Central memory CD8-positive, alpha-beta T cell (primary cell): ENCODE measurements at regions not wholly inside any gene's neighbourhood (a gene's known extent, or its start where the extent isn't known, plus 50 kb on each side); places are given as distances from the start of the nearest gene placed in this dataset.

Experiments
- ATAC-seq: fragments of 150-1000 bp; cut with Tn5 transposase; replicated peaks from 2 replicates; pipeline ENCODE4 v1.10.0; 2022; ENCODE audit warnings: mild to moderate bottlenecking, moderate FRiP score, moderate number of reproducible peaks; ENCODE audit not compliant: poor library complexity, severe bottlenecking; ENCODE audit errors: extremely low read depth
- DNase-seq, 2 donors: peaks; one replicate each; pipeline ENCODE4 v3.0.0; 2021; ENCODE audit warnings: low spot score in 2 of 2
- H3K27ac Mint-ChIP-seq: one replicate; pipeline ENCODE4 v1.8.0; 2022; ENCODE audit warnings: low read depth, mild to moderate bottlenecking, moderate library complexity, mixed read lengths
- H3K27me3 Mint-ChIP-seq: one replicate; pipeline ENCODE4 v1.8.0; 2022; ENCODE audit warnings: mixed read lengths
- H3K36me3 Mint-ChIP-seq: one replicate; pipeline ENCODE4 v1.8.0; 2022; ENCODE audit warnings: mild to moderate bottlenecking, moderate library complexity, mixed read lengths; ENCODE audit not compliant: insufficient read depth
- H3K4me1 Mint-ChIP-seq: one replicate; pipeline ENCODE4 v1.8.0; 2022; ENCODE audit warnings: mixed read lengths
- H3K4me3 Mint-ChIP-seq: one replicate; pipeline ENCODE4 v1.8.0; 2022; ENCODE audit warnings: mild to moderate bottlenecking, moderate library complexity, mixed read lengths
- H3K9me3 Mint-ChIP-seq: one replicate; pipeline ENCODE4 v1.8.0; 2022; ENCODE audit warnings: mixed read lengths

DNA sequence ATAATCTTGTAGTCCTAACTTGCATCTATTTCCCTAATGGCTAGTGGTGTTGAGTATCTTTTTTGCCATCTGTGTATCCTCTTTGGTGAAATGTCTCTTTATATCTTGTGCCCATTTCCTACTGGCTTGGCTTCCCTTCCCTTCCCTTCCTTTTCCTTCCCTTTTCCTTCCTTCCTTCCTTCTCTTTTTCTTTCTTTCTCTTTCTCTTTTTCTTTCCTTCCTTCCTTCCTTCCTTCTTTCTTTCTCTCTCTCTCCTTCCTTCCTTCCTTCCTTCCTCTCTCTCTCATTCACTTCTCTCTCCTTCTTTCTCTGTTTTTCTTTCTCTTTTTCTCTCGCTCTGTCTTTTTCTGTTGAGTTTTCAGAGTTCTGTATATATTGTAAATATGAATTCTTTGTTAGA, 61.5 kb upstream of the SLC4A4 start:
- Mint-ChIP-seq H3K27me3 (no peaks in the 10 kb centered on the region), H3K9me3 (no peaks in the 10 kb centered on the region), H3K4me1 (peaks cover 24% of the 10 kb centered on the region), H3K4me3 (no peak overlapping the region), H3K27ac (no peak overlapping the region), H3K36me3 (no peaks in the 10 kb centered on the region)
- DNase-seq (no peak), ATAC-seq (no peak)

DNA sequence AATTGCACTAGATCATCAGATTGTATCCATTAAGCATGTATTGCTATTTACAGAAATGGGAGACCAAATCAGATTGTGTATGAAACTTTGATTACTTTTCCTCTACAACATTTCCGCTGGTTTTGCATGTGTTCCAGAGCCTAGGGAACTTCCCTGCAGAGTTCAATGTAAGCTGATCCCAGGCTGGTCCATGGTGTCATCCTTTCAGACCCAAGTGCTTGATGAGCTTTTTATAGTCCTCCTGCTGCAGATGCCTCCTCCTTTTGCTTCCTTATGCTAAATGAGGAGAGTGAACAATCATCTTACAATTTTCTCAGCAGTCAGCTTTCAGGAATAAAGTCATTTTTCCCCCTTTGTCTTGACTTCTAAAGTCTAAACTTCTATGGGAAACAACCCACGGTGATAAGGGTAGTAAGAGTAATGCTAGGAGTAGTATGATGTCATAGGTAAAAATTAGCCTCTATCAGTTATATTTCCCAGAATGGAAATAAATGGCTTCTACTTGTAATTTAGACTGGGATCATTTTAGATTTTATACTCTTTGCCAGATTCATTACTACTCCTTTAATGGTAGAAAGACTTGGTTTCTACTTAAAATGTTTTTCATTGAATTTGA, 55.1 kb upstream of the SLC4A4 start:
- Mint-ChIP-seq H3K27ac (no peak overlapping the region), H3K9me3 (no peaks in the 10 kb centered on the region), H3K36me3 (no peaks in the 10 kb centered on the region), H3K4me1 (no peaks in the 10 kb centered on the region), H3K4me3 (no peak overlapping the region), H3K27me3 (no peaks in the 10 kb centered on the region)
- ATAC-seq (no peak), DNase-seq (no peak)

DNA sequence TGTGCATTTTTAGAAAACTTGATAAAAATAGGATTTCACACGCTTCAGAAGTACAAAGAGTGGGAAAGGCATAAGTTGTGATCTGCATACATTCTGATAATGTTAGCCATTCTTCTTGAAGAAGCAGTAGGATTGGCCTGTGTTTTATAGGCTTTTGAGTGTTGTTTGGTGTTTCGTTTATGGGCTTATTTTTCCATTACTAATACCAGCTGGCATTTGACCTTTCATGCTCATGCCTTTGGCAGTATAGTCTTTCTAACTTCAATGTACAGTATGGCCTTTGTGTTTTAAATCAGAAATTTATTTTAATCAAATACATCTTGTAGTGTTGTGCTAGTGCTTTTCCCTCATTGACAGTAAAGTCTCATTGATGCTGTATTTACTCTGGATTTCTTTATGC, 51.5 kb upstream of the SLC4A4 start:
- Mint-ChIP-seq H3K9me3 (no peaks in the 10 kb centered on the region), H3K27ac (no peak overlapping the region)
- no peak for ATAC-seq

DNA sequence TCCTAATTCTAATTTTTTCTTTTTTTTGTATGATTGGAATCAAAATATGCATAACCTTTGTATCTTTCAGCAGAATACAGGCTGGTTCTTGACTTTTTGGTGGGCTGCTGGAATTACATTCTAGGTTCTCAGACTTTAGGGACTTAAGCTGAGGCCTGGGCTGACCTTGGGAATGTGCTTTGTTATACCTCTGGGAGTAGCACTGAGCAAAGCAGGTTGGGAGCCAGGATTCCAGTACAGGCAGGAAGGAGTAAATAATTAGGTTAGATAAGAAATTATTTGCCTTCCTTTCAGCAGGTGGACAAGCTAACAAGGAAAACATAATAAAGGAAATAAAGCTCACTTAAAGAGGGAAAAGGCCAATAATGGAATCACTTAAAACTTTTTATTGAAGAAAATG, 49.9 kb upstream of the SLC4A4 start:
- ATAC-seq (no peak), DNase-seq (no peak)
- no peaks in the 10 kb centered on the region for H3K9me3 Mint-ChIP-seq
- no peak overlapping the region for H3K27ac Mint-ChIP-seq
- H3K36me3 Mint-ChIP-seq = no peaks in the 10 kb centered on the region
- no peaks in the 10 kb centered on the region for H3K4me1 Mint-ChIP-seq
- no peaks in the 10 kb centered on the region for H3K27me3 Mint-ChIP-seq
- no peak overlapping the region for H3K4me3 Mint-ChIP-seq

More for the DNA sequence above, 51.5 kb upstream of the SLC4A4 start:
- DNase-seq = no peak
- Mint-ChIP-seq H3K36me3 (no peaks in the 10 kb centered on the region), H3K4me1 (no peaks in the 10 kb centered on the region), H3K27me3 (no peaks in the 10 kb centered on the region), H3K4me3 (no peak overlapping the region)
